ENCODE measurements at regions not wholly inside any gene's neighbourhood (a gene's known extent, or its start where the extent isn't known, plus 50 kb on each side); places are given as distances from the start of the nearest gene placed in this dataset.

DNA sequence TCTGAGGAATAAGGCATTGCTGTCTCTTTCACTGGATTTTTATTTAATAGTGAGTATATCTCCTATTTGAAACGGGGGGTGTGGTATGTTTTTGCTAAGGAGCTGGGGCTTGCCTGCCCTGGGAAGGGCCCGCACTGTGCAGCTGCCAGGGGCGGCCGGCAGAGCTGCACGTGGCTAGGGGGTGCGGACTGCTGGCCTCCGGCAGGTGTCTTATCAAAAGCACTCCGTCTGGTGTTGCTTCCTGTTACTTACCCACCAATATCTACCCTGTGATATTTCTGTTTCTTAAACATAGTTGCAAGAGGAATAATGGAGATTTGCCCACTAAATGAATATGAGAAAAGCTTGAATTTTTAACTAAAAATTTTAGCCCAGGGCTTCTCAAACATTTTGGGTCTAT is 232.0 kb downstream of the IRX1 start:
- DNase-seq: no peak

GRCh38 chr5:3828761-3829160 is 233.1 kb downstream of the IRX1 start:
- DNase-seq: no peak

DNA sequence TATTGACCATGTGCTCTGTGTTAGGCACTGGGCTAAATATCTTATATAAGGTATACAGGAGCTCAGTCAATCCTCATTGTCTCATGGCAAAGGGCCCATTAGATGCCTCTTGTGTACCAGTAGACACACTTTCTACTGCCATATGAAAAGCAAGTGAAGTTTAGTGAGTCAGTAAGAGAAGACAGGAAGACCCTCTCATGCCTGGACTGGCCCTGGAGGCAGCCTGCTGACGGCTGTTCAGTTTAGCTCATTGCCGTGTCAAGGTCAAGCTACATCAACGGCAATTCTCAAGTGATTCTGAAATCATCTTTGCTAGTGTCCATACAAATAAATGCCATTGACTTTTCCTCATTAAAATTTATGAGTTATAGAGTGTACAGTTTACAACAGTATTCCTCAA is 237.9 kb downstream of the IRX1 start:
- no peak for DNase-seq

DNA sequence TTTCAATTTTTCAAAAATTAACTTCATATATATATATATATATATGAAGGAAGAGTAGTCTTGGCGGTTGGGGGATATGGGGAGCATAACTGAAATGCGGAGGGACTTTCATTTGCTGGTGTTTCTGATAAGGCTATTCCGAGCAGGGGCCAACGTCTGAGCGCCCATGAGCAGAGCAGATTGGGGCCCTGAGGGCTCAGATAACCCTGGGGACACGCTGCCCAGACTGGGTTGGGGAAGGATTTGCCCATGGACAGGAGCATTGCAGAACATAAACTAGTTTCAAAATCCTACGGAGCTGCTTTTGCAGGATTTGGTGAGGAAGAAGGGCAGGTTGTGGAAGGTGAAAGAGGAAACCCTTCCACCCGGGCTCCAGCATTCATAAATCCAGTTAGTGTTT is 240.2 kb downstream of the IRX1 start:
- no peak for DNase-seq

DNA sequence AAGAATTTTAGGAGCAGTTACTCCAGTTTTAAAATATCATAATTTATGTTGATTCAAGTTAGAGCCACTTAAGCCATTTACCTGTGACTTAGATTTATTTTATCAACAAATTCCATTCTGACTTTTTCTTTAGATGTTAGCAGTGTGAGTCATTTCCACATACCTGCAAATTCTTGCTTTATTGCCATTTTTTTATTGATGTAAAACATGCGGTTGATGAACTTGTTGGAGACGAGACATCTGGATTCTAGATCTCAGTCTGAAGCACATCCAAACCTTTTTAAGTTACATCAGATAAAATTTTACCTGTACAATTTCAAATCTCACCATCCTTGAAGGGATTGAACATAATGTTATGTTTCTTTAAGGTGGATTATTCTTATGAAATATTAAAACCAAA is 240.9 kb downstream of the IRX1 start:
- no peak for DNase-seq

GRCh38 chr5:3837506-3837905 is 241.9 kb downstream of the IRX1 start:
- DNase-seq: no peak

- DNase-seq: no peak
These were observed 243.5 kb downstream of the IRX1 start for GRCh38 chr5:3839151-3839550.

DNA sequence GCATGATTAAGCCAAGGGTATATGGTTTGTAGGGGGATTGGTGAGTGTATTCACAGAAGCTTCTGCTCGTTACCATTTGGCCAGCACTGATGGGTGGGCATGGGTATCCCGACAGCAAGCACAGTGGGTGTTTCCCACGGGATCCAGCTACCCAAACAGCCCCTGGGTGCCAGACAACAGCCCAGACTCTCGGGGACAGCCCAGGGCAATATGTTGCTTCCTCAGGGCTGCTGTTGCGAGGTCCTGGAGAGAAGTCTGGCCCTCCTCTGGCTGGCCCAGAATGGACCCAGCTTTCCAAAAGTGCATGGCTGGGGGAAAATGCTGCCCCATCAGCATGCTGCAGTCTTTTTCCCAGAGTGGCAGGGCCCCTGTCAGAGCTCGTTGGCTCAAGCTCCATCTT is 247.0 kb downstream of the IRX1 start:
- no peak for DNase-seq

DNA sequence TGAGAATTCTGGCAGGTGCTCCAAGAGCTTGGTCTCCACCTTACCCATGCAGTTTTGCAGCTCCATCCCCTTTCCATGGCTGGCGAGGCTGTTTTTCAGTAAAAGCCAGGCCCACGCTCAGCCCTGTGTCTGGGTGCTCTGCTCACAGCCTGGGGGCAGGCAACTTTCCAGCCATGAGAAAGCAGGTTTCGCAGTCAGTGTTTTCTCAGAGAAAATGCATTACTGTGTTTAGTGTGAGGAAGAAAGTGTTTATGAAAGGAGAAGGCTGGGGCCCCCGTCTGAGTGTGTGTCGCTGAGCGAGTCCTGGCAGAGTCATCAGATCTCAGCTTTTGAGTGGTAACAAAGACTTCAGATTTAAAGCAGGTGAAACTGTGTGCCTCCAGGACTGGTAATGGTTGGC is 248.1 kb downstream of the IRX1 start:
- DNase-seq: no peak

- DNase-seq: no peak
These were observed 248.6 kb downstream of the IRX1 start for GRCh38 chr5:3844266-3844665.

DNA sequence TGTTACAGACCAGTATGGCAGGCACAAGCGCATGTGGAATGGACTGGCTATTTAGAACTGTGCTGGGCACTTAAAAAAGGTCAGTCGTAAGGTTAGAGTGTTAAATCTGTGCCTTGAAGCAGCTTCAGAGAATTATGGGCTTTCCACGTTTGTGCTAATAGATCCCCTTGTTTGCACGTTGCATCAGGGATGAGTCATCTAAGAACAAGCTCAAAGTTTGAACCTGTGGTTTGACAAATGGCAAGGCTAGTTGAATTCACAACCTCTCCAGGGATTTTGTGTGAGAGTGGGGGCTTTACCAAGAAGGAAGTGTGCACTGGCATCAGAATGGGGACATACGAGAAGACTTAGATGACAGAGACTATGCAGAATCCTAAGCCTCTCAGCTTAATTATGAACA is 249.6 kb downstream of the IRX1 start:
- no peak for DNase-seq

DNA sequence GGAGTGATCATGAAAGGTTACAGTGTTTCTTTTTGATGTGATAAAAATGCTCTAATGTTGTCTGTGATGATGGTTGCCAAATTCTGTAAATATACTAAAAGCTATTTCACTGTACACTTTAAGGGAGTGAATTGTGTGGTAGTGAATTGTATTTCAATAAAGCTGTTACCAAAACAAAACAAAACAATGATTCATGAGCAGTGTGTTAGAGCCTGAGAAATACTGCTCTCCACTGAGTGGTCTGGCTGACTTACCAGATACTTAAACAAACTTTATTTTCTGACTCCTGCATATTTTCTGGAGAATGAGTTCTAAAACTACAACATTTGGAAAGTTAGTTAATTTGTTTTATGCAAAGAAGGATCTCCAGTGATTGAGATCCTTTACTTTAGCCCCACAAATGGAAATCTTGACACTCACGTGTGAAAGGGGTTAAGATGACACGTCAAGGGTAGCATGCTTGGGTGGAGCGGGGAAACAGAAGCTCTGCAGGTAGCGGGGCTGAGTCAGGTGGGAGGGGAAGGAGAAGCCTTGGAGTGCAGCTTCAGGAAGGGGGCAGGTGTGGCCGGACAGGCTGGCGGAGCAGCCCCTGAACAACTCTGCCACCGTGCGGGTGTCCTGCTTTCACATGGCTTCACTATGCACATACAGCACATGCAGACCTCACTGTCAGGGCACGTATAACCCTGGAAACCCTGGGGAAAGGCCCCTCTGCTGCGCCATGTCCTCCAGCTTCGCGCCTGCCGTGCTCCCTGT is 256.7 kb downstream of the IRX1 start:
- DNase-seq: no peak

- DNase-seq: no peak
These were observed 257.7 kb downstream of the IRX1 start for GRCh38 chr5:3853362-3853761.

DNA sequence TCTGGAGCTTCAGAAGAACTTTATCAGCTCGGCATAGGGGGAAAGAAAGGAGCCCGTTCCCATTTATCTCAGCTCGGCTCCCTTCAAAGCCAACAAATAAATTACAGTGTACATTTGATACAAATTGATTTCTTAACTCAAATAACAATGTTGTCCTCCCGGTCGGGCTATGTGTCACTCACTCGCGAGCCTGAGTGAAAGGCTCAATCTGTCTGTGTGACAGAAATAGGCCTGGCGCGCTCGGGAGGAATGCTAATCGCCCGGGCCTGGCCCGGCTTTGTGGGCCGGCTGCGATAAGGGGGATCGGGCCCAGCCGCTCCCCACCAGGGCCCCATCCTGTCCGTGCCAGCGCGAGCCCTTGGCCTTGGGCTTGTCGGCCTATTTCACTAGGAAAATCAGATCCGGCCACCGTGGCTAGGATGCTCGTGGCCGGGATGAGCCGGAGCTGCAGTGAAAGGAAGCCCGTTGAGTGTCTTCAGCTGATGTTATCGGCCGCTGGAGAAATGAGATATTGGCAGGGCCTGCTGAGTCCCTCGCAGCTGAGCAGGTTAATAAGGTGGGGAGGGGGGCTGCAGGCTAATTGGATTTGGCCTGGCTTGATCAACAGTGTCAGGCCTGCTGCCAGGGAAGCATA is 258.7 kb downstream of the IRX1 start:
- no peak for DNase-seq

- no peak for DNase-seq
These were observed 260.4 kb downstream of the IRX1 start for GRCh38 chr5:3856036-3856435.

- DNase-seq: no peak
These were observed 262.9 kb downstream of the IRX1 start for GRCh38 chr5:3858524-3858923.

- DNase-seq: no peak
These were observed 267.3 kb downstream of the IRX1 start for GRCh38 chr5:3862906-3863305.

- DNase-seq: no peak
These were observed 279.5 kb downstream of the IRX1 start for GRCh38 chr5:3875144-3875543.

GRCh38 chr5:3878267-3878666 is 282.6 kb downstream of the IRX1 start:
- no peak for DNase-seq

DNA sequence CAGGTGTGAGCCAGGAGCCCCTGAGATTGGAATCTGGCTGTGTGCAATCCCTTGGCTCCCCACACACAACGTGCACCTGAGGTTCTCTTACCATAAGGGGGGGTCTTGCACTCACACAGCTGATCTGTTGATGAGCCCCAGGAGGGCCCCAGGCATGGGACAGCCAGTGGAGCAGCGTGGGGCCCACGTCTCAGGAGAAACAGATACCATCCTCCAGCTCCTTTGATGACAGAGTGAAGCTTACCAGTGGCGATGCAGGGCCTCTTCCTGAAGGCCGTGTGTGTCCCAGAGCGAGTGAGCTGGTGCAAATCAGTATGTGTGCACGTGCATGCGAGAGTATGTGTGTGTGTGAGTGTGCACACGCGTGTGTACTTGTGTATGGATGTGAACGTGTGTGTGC is 287.4 kb downstream of the IRX1 start:
- no peak for DNase-seq

DNA sequence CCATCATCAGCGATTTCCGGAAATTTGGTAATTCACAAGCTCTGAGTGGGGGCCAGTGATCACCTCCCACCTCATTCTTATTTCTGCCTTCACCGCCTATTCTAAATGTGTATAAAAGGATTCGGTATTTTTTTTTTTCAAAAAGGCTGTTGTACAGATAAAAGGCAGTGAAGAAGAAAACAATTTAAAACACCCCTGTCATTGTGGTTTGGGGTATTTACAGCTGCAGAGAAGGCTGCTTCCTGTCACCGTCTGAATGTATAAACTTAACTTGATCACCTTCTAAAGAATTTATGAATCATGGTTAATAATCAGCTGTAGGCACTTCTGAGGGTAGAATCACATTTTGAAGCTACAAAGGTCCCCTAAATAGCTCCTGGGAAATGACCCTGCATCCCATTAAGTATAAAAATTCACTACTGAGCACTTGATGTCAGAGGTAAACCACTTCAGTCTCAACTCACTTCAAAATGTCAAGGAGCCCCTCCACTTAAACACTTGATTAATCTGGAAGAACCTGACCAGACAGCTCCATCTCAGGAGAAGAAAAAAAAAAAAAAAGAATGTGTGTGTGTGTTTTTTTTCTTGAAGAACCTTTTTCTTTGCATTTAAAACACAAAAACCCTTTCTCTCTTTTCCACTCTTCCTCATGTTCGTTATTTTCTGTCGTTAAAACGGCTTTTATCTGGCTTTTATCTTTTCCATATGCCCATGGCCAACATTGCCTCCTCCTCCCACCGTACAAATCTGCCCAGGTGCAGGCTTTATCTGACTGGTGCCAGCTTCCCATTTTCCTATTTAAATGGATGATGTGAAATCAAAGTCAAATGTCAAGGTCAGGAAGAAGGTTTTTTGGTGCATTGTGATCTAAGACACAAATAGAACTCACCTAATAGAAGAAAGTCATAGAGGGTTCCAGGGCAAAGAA is 291.2 kb downstream of the IRX1 start:
- DNase-seq: no peak

DNA sequence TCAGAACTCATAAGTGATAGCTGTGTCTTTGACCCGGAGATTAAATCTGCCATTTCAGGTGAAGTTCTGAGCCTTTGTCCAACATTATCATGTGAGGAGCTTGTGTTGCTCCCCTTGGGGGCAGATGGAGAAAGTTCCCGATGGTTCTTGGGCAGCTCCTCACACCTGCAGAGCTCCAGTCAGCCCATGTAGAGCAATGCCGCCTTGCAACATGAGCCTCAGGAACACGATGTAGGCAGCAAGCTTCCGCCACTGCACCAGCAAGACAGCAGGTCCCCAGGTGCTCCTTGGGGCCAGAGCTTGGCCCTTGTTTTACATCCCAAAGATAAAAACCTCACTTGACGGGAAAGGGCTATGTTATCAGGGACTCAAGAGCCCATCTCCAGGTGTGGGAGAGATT is 292.7 kb downstream of the IRX1 start:
- DNase-seq: no peak

- no peak for DNase-seq
These were observed 293.9 kb downstream of the IRX1 start for GRCh38 chr5:3889412-3890142.

Data from stimulated activated CD4-positive, alpha-beta T cell treated with anti-CD3 and anti-CD28 coated beads, Interleukin-2, amount 100 ng/mL, for 24 hours (primary cell).